Right lobe of liver (tissue), 6 donors: ENCODE measurements at regions not wholly inside any gene's neighbourhood (a gene's known extent, or its start where the extent isn't known, plus 50 kb on each side); places are given as distances from the start of the nearest gene placed in this dataset.

ENCODE experiments used
- ATAC-seq, 4 donors: fragments of 200-7000 bp; cut with Tn5 transposase; one replicate each; pipeline ENCODE4 v1.9.1; 2020; ENCODE audit warnings: mild to moderate bottlenecking in 4 of 4, moderate library complexity in 4 of 4
- DNase-seq, 3 donors: peaks; one replicate each; pipeline ENCODE4 v3.0.0-alpha.2; 2020
- H3K27ac ChIP-seq, 3 donors: fragments of 200-600 bp; one replicate each; pipeline ENCODE4 v1.8.0; 2022
- H3K27me3 ChIP-seq, 2 donors: fragments of 200-600 bp; one replicate each; pipeline ENCODE4 v1.8.0; 2022
- H3K36me3 ChIP-seq, 4 donors: fragments of 200-600 bp; sonication (generic) in 1 of 4; one replicate each; pipeline versions ENCODE4 v1.5.1 to v1.8.0; 2017 to 2022; ENCODE audit warnings: control low read depth in 1 of 4
- H3K4me1 ChIP-seq, 4 donors: fragments of 200-600 bp; sonication (generic) in 1 of 4; one replicate each; pipeline versions ENCODE4 v1.5.1 to v1.8.0; 2017 to 2022; ENCODE audit warnings: control low read depth in 1 of 4
- H3K4me3 ChIP-seq, 3 donors: fragments of 200-600 bp; one replicate each; pipeline ENCODE4 v1.8.0; 2022
- H3K9me3 ChIP-seq, 4 donors: fragments of 200-600 bp; sonication (generic) in 1 of 4; one replicate each; pipeline versions ENCODE4 v1.5.1 to v1.8.0; 2017 to 2022; ENCODE audit warnings: control low read depth in 1 of 4
- CTCF ChIP-seq, 4 donors: fragments of 200-600 bp in 3 of 4; fragments of 450-650 bp in 1 of 4; IDR thresholded peaks; one replicate each; pipeline versions ENCODE4 v1.5.1 to v1.8.0; 2016 to 2022; ENCODE audit warnings: antibody characterized with exemption in 4 of 4, mild to moderate bottlenecking in 2 of 4
- POLR2A ChIP-seq: fragments of 450-650 bp; IDR thresholded peaks from one replicate; pipeline ENCODE4 v1.6.1; 2017; ENCODE audit warnings: antibody characterized with exemption, mild to moderate bottlenecking
- WGBS: methylation state at CpG from one replicate; pipeline ENCODE4 v1.1.6; 2018; ENCODE audit warnings: low coverage, low lambda C conversion rate; ENCODE audit not compliant: insufficient coverage; ENCODE audit errors: missing lambda C conversion rate; 5-methylcytosine and 5-hydroxymethylcytosine counted together
- intact Hi-C, 2 donors: fragments of 100-400 bp; cut with DNase I; formaldehyde crosslinking; loops; one replicate each; pipeline versions ENCODE4 v1.11.2 to v1.14.1; 2022
- donor health status: DM: no; HTN: yes; CAD: no.
- donor health status: DM: no; HTN: no; CAD: no.
- donor health status: DM: no; HTN: no; CAD: no.
- donor health status: DM: no; HTN: yes; CAD: no.
- donor health status: DM: no; HTN: yes; CAD: no.

GRCh38 chr10:131779661-131780394 is 121.0 kb upstream of the PPP2R2D start:
- DNase-seq, result no peak
- intact Hi-C loops, result loop anchor here in 1 of 2 donors (10.0 kb wide), 1 partner anchor 325 kb away; no protein-coding TSS in a partner anchor
- Histone ChIP-seq H3K36me3 (no peaks in the 10 kb centered on the region), H3K27ac (no peak overlapping the region), H3K27me3 (no peaks in the 10 kb centered on the region), H3K9me3 (peaks cover 0 to 8% (median 0%) of the 10 kb centered on the region in 4 donors), H3K4me1 (no peaks in the 10 kb centered on the region), H3K4me3 (no peak overlapping the region)
- WGBS, result 87% methylated on average over 5 of the region's 10 CpGs
- TF ChIP-seq POLR2A (no peak), CTCF (IDR thresholded peaks at IDR 0.05) (no peak)
- ATAC-seq, result no peak

GRCh38 chr10:131781076-131781475 is 119.7 kb upstream of the PPP2R2D start:
- H3K4me1 ChIP-seq, result no peaks in the 10 kb centered on the region
- no peak overlapping the region for H3K4me3 ChIP-seq
- no peaks in the 10 kb centered on the region for H3K27me3 ChIP-seq
- intact Hi-C loops, result loop anchor here in 1 of 2 donors (10.0 kb wide), 1 partner anchor 326 kb away; no protein-coding TSS in a partner anchor
- ATAC-seq (no peak), DNase-seq (no peak)
- H3K36me3 ChIP-seq, result no peaks in the 10 kb centered on the region
- H3K27ac ChIP-seq, result no peak overlapping the region
- peaks cover 0 to 8% (median 0%) of the 10 kb centered on the region in 4 donors for H3K9me3 ChIP-seq
- 70% methylated on average over 2 of the region's 6 CpGs for WGBS
- TF ChIP-seq POLR2A, result no peak

GRCh38 chr10:131781791-131782190 is 119.0 kb upstream of the PPP2R2D start:
- no peak overlapping the region for H3K4me3 ChIP-seq
- DNase-seq, result no peak
- no peak for ATAC-seq
- peaks cover 0 to 8% (median 0%) of the 10 kb centered on the region in 4 donors for H3K9me3 ChIP-seq
- no peaks in the 10 kb centered on the region for H3K36me3 ChIP-seq
- H3K27me3 ChIP-seq, result no peaks in the 10 kb centered on the region
- 96% methylated on average over 3 of the region's 4 CpGs for WGBS
- H3K27ac ChIP-seq, result no peak overlapping the region
- intact Hi-C loops, result loop anchor here in 1 of 2 donors (10.0 kb wide), 1 partner anchor 327 kb away; no protein-coding TSS in a partner anchor
- H3K4me1 ChIP-seq, result no peaks in the 10 kb centered on the region
- TF ChIP-seq POLR2A, result no peak
- TF ChIP-seq CTCF (IDR thresholded peaks at IDR 0.05), result no peak

GRCh38 chr10:131784363-131785120 is 116.3 kb upstream of the PPP2R2D start:
- Histone ChIP-seq H3K27me3 (no peaks in the 10 kb centered on the region), H3K36me3 (no peaks in the 10 kb centered on the region), H3K4me3 (no peak overlapping the region), H3K4me1 (no peaks in the 10 kb centered on the region), H3K27ac (no peak overlapping the region), H3K9me3 (no peaks in the 10 kb centered on the region)
- TF ChIP-seq POLR2A (no peak), CTCF (IDR thresholded peaks at IDR 0.05) (no peak)
- no peak for DNase-seq
- WGBS, result 73% methylated on average over 4 of the region's 15 CpGs
- intact Hi-C loops, result loop anchor here in 1 of 2 donors (10.0 kb wide), 1 partner anchor 330 kb away; no protein-coding TSS in a partner anchor
- no peak for ATAC-seq

- DNase-seq, result no peak
- no peak overlapping the region for H3K4me3 ChIP-seq
- TF ChIP-seq CTCF (IDR thresholded peaks at IDR 0.05), result no peak
- TF ChIP-seq POLR2A, result no peak
Measured at GRCh38 chr10:131785121-131785460, 115.7 kb upstream of the PPP2R2D start.

More at GRCh38 chr10:131785121-131785460, 115.7 kb upstream of the PPP2R2D start:
- intact Hi-C loops, result loop anchor here in 1 of 2 donors (10.0 kb wide), 1 partner anchor 330 kb away; no protein-coding TSS in a partner anchor
- no peak overlapping the region for H3K27ac ChIP-seq
- no peaks in the 10 kb centered on the region for H3K9me3 ChIP-seq
- ATAC-seq, result no peak
- no peaks in the 10 kb centered on the region for H3K36me3 ChIP-seq
- H3K27me3 ChIP-seq, result no peaks in the 10 kb centered on the region
- WGBS, result 92% methylated on average over 5 of the region's 11 CpGs
- H3K4me1 ChIP-seq, result no peaks in the 10 kb centered on the region
